ENCODE measurements at regions not wholly inside any gene's neighbourhood (a gene's known extent, or its start where the extent isn't known, plus 50 kb on each side); places are given as distances from the start of the nearest gene placed in this dataset.

DNA sequence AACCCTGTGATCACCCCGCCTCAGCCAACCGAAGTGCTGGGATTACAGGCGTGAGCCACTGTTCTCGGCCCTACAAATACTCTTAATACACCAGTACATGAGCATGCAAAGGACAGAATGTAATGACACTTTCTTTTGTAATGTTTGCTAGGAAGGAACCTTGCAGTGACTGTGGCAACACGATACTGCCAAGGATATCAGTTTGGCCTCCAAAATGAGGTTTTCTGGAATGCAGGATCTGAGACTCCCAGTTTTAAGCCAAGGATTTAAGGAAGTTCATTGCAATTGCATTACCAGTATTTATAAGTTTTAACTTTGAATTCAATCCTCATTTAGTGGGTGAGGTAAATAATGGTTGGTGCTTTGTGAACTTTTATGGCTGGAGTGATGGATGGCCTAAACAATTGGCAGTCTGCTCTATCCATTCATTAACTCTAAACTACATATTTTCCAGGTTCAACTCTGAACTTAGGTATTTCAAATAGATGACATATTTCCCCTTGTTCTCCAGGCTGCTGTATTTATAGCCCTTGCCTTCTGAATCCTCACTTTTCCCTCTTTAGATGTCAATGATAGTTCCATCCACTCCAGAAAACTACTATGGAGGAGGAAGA is 330.3 kb downstream of the C11orf87 start:
- Histone ChIP-seq H3K9me3 (ENCODE audit: low read depth) (no peaks in the 10 kb centered on the region), H3K4me1 (ENCODE audit: insufficient read depth) (no peaks in the 10 kb centered on the region), H3K27me3 (no peaks in the 10 kb centered on the region), H3K9me2 (replicated peaks; ENCODE audit: insufficient read depth) (no peaks in the 10 kb centered on the region), H4K20me1 (ENCODE audit: insufficient read depth, poor library complexity, severe bottlenecking) (no peaks in the 10 kb centered on the region), H2AFZ (no peak overlapping the region), H3K4me2 (no peak overlapping the region), H3K36me3 (replicated peaks; ENCODE audit: insufficient read depth, low read depth) (no peaks in the 10 kb centered on the region), H3K4me3 (no peak overlapping the region), H3K27ac (no peak overlapping the region), H3K79me2 (no peaks in the 10 kb centered on the region)
- WGBS (ENCODE audit: low lambda C conversion rate, missing lambda C conversion rate) = 85% methylated on average over 5 of the region's 5 CpGs
- TF ChIP-seq, protein P1, sequence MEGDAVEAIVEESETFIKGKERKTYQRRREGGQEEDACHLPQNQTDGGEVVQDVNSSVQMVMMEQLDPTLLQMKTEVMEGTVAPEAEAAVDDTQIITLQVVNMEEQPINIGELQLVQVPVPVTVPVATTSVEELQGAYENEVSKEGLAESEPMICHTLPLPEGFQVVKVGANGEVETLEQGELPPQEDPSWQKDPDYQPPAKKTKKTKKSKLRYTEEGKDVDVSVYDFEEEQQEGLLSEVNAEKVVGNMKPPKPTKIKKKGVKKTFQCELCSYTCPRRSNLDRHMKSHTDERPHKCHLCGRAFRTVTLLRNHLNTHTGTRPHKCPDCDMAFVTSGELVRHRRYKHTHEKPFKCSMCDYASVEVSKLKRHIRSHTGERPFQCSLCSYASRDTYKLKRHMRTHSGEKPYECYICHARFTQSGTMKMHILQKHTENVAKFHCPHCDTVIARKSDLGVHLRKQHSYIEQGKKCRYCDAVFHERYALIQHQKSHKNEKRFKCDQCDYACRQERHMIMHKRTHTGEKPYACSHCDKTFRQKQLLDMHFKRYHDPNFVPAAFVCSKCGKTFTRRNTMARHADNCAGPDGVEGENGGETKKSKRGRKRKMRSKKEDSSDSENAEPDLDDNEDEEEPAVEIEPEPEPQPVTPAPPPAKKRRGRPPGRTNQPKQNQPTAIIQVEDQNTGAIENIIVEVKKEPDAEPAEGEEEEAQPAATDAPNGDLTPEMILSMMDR (IDR thresholded peaks at IDR 0.05; ENCODE audit: poor library complexity) = no peak
- TF ChIP-seq EZH2 (IDR thresholded peaks at IDR 0.05; ENCODE audit: borderline replicate concordance) = no peak
- no peak for TF ChIP-seq EZH2phosphoT487 (IDR thresholded peaks at IDR 0.05; ENCODE audit: low read depth, severe bottlenecking, unreplicated experiment)
- DNase-seq (ENCODE audit: low spot score) = no peak

GRCh38 chr11:109756521-109756920 is 334.5 kb downstream of the C11orf87 start:
- H3K36me3 ChIP-seq (replicated peaks; ENCODE audit: insufficient read depth, low read depth) = no peaks in the 10 kb centered on the region
- no peak overlapping the region for H3K27ac ChIP-seq
- no peak overlapping the region for H3K4me3 ChIP-seq
- no peaks in the 10 kb centered on the region for H3K4me1 ChIP-seq (ENCODE audit: insufficient read depth)
- no peaks in the 10 kb centered on the region for H4K20me1 ChIP-seq (ENCODE audit: insufficient read depth, poor library complexity, severe bottlenecking)
- WGBS (ENCODE audit: low lambda C conversion rate, missing lambda C conversion rate) = 100% methylated on average over 1 of the region's 1 CpG
- H3K27me3 ChIP-seq = no peaks in the 10 kb centered on the region
- H2AFZ ChIP-seq = no peak overlapping the region
- H3K9me3 ChIP-seq (ENCODE audit: low read depth) = no peaks in the 10 kb centered on the region
- no peak overlapping the region for H3K4me2 ChIP-seq
- DNase-seq (ENCODE audit: low spot score) = no peak
- no peaks in the 10 kb centered on the region for H3K9me2 ChIP-seq (replicated peaks; ENCODE audit: insufficient read depth)
- no peaks in the 10 kb centered on the region for H3K79me2 ChIP-seq
- TF ChIP-seq, protein P1 (IDR thresholded peaks at IDR 0.05; ENCODE audit: poor library complexity) = no peak
- TF ChIP-seq EZH2phosphoT487 (IDR thresholded peaks at IDR 0.05; ENCODE audit: low read depth, severe bottlenecking, unreplicated experiment) (no peak), EZH2 (IDR thresholded peaks at IDR 0.05; ENCODE audit: borderline replicate concordance) (no peak)

- WGBS (ENCODE audit: low lambda C conversion rate, missing lambda C conversion rate) = 90% methylated on average over 3 of the region's 3 CpGs
- Histone ChIP-seq H2AFZ (no peak overlapping the region), H4K20me1 (ENCODE audit: insufficient read depth, poor library complexity, severe bottlenecking) (no peaks in the 10 kb centered on the region), H3K4me3 (no peak overlapping the region), H3K27me3 (no peaks in the 10 kb centered on the region), H3K36me3 (replicated peaks; ENCODE audit: insufficient read depth, low read depth) (no peaks in the 10 kb centered on the region), H3K27ac (no peak overlapping the region), H3K9me3 (ENCODE audit: low read depth) (no peaks in the 10 kb centered on the region), H3K4me1 (ENCODE audit: insufficient read depth) (no peaks in the 10 kb centered on the region), H3K79me2 (no peaks in the 10 kb centered on the region), H3K4me2 (no peak overlapping the region), H3K9me2 (replicated peaks; ENCODE audit: insufficient read depth) (no peaks in the 10 kb centered on the region)
- no peak for TF ChIP-seq EZH2phosphoT487 (IDR thresholded peaks at IDR 0.05; ENCODE audit: low read depth, severe bottlenecking, unreplicated experiment)
- TF ChIP-seq EZH2 (IDR thresholded peaks at IDR 0.05; ENCODE audit: borderline replicate concordance) = no peak
- TF ChIP-seq, protein P1 (IDR thresholded peaks at IDR 0.05; ENCODE audit: poor library complexity) = no peak
- DNase-seq (ENCODE audit: low spot score) = no peak
Observed at GRCh38 chr11:109756951-109757350, 335.0 kb downstream of the C11orf87 start.
